ENCODE measurements at regions not wholly inside any gene's neighbourhood (a gene's known extent, or its start where the extent isn't known, plus 50 kb on each side); places are given as distances from the start of the nearest gene placed in this dataset.

DNA sequence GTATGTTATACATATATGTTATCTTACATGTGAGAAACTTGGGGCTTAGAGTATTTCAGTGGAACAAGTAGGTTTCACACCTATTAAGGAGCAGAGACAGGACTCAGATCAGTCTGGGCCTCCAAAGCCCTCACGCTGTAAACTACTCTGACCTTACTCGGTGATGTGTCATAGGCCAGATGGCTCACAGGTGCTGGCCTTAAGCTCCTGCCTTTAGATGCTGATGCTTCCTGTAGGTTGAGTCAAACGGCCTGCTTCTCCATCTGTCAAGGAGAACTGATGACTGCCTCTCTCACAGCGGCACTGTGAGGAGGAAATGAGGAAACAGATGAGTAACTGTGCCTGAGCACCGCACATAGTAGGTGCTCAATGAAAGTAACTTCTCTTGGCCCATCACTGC, 312.6 kb upstream of the COBL start:
- no peak overlapping the region for H3K4me3 ChIP-seq (ENCODE audit: low read depth, low read length, poor library complexity, severe bottlenecking)
- H3K9me3 ChIP-seq (ENCODE audit: low read length), result no peaks in the 10 kb centered on the region
- no peaks in the 10 kb centered on the region for H3K4me1 ChIP-seq (ENCODE audit: insufficient read depth, low read length, severe bottlenecking)
- H2AFZ ChIP-seq (ENCODE audit: low read length), result no peak overlapping the region
- no peaks in the 10 kb centered on the region for H3K9me2 ChIP-seq (ENCODE audit: low read depth, low read length)
- H3K27ac ChIP-seq (ENCODE audit: low read depth, low read length, poor library complexity, severe bottlenecking), result no peak overlapping the region
- no peaks in the 10 kb centered on the region for H3F3A ChIP-seq (ENCODE audit: insufficient read depth, low read length)
- no peak overlapping the region for H3K4me2 ChIP-seq (ENCODE audit: low read length)
- no peaks in the 10 kb centered on the region for H4K20me1 ChIP-seq (ENCODE audit: insufficient read depth, low read length)
- TF ChIP-seq, protein P1, sequence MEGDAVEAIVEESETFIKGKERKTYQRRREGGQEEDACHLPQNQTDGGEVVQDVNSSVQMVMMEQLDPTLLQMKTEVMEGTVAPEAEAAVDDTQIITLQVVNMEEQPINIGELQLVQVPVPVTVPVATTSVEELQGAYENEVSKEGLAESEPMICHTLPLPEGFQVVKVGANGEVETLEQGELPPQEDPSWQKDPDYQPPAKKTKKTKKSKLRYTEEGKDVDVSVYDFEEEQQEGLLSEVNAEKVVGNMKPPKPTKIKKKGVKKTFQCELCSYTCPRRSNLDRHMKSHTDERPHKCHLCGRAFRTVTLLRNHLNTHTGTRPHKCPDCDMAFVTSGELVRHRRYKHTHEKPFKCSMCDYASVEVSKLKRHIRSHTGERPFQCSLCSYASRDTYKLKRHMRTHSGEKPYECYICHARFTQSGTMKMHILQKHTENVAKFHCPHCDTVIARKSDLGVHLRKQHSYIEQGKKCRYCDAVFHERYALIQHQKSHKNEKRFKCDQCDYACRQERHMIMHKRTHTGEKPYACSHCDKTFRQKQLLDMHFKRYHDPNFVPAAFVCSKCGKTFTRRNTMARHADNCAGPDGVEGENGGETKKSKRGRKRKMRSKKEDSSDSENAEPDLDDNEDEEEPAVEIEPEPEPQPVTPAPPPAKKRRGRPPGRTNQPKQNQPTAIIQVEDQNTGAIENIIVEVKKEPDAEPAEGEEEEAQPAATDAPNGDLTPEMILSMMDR (IDR thresholded peaks at IDR 0.05; ENCODE audit: low read length), result no peak
- TF ChIP-seq EZH2 (IDR thresholded peaks at IDR 0.05; ENCODE audit: borderline replicate concordance, low read length), result no peak
- no peaks in the 10 kb centered on the region for H3K36me3 ChIP-seq (ENCODE audit: insufficient read depth, low read length)
- H3K27me3 ChIP-seq (ENCODE audit: insufficient read depth, low read length), result no peaks in the 10 kb centered on the region
- H3K79me2 ChIP-seq (ENCODE audit: insufficient read depth, low read length), result no peaks in the 10 kb centered on the region
- no peak overlapping the region for H3K9ac ChIP-seq (ENCODE audit: low read length)

GRCh38 chr7:51621956-51622355, 305.3 kb upstream of the COBL start:
- Histone ChIP-seq H4K20me1 (ENCODE audit: insufficient read depth, low read length) (no peaks in the 10 kb centered on the region), H3K36me3 (ENCODE audit: insufficient read depth, low read length) (no peaks in the 10 kb centered on the region), H3K4me3 (ENCODE audit: low read depth, low read length, poor library complexity, severe bottlenecking) (no peak overlapping the region), H3K27me3 (ENCODE audit: insufficient read depth, low read length) (no peaks in the 10 kb centered on the region), H3F3A (ENCODE audit: insufficient read depth, low read length) (no peaks in the 10 kb centered on the region), H3K79me2 (ENCODE audit: insufficient read depth, low read length) (no peaks in the 10 kb centered on the region), H3K4me1 (ENCODE audit: insufficient read depth, low read length, severe bottlenecking) (no peaks in the 10 kb centered on the region), H3K9me3 (ENCODE audit: low read length) (no peaks in the 10 kb centered on the region), H3K9me2 (ENCODE audit: low read depth, low read length) (no peaks in the 10 kb centered on the region), H2AFZ (ENCODE audit: low read length) (no peak overlapping the region), H3K9ac (ENCODE audit: low read length) (no peak overlapping the region), H3K27ac (ENCODE audit: low read depth, low read length, poor library complexity, severe bottlenecking) (no peak overlapping the region), H3K4me2 (ENCODE audit: low read length) (no peak overlapping the region)
- TF ChIP-seq, protein P1 (IDR thresholded peaks at IDR 0.05; ENCODE audit: low read length), result no peak
- TF ChIP-seq EZH2 (IDR thresholded peaks at IDR 0.05; ENCODE audit: borderline replicate concordance, low read length), result no peak

- no peaks in the 10 kb centered on the region for H3K79me2 ChIP-seq (ENCODE audit: insufficient read depth, low read length)
- H3K9me3 ChIP-seq (ENCODE audit: low read length), result no peaks in the 10 kb centered on the region
- no peaks in the 10 kb centered on the region for H3K9me2 ChIP-seq (ENCODE audit: low read depth, low read length)
- TF ChIP-seq, protein P1 (IDR thresholded peaks at IDR 0.05; ENCODE audit: low read length), result peak; percentile 27; the same call in 1 of the 2 replicates
- no peak for TF ChIP-seq EZH2 (IDR thresholded peaks at IDR 0.05; ENCODE audit: borderline replicate concordance, low read length)
- no peak overlapping the region for H2AFZ ChIP-seq (ENCODE audit: low read length)
- no peak overlapping the region for H3K4me3 ChIP-seq (ENCODE audit: low read depth, low read length, poor library complexity, severe bottlenecking)
- no peaks in the 10 kb centered on the region for H3K36me3 ChIP-seq (ENCODE audit: insufficient read depth, low read length)
- no peaks in the 10 kb centered on the region for H3K4me1 ChIP-seq (ENCODE audit: insufficient read depth, low read length, severe bottlenecking)
- H3K27me3 ChIP-seq (ENCODE audit: insufficient read depth, low read length), result no peaks in the 10 kb centered on the region
- no peak overlapping the region for H3K9ac ChIP-seq (ENCODE audit: low read length)
- H4K20me1 ChIP-seq (ENCODE audit: insufficient read depth, low read length), result no peaks in the 10 kb centered on the region
- H3K4me2 ChIP-seq (ENCODE audit: low read length), result no peak overlapping the region
- H3K27ac ChIP-seq (ENCODE audit: low read depth, low read length, poor library complexity, severe bottlenecking), result no peak overlapping the region
- H3F3A ChIP-seq (ENCODE audit: insufficient read depth, low read length), result no peaks in the 10 kb centered on the region
These were observed 304.1 kb upstream of the COBL start for GRCh38 chr7:51620706-51621105.

Data from OCI-LY1 (cell line).